ENCODE measurements at regions not wholly inside any gene's neighbourhood (a gene's known extent, or its start where the extent isn't known, plus 50 kb on each side); places are given as distances from the start of the nearest gene placed in this dataset.

DNA sequence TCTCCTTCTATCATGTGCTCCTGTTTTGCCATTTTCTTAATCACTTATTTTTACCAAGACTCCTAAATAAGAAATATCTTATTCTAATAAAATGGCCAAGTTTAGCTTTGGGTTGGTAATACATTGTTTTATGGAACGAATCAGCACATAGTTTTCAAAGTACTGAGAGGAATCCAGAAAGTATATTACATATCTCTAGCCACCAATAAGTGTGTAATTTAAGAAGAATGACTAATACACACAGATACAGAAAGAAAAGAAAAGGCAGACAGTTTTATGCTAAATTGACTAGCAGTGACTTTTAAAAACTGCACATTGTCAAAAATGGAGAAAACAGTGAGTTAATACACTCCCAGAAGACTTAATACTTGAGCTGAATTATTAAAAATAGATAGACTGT lies 167.0 kb upstream of the IL15 start:
- TF ChIP-seq CTCF (IDR thresholded peaks at IDR 0.05; ENCODE audit: borderline replicate concordance, extremely low read depth, low read length, poor library complexity, severe bottlenecking) (no peak), EZH2 (IDR thresholded peaks at IDR 0.05; ENCODE audit: borderline replicate concordance, low read depth, low read length, severe bottlenecking) (no peak)

Data from DND-41 (cell line).